Bronchial epithelial cell (primary cell): ENCODE measurements at regions not wholly inside any gene's neighbourhood (a gene's known extent, or its start where the extent isn't known, plus 50 kb on each side); places are given as distances from the start of the nearest gene placed in this dataset.

Experiments used
- DNase-seq: peaks from one replicate; pipeline ENCODE4 v3.0.0-alpha.2; 2010; ENCODE audit warnings: low read depth
- FAIRE-seq: peaks from 2 replicates; lab custom pipeline; 2011; peaks lifted over from hg19 to GRCh38; lab: Jason Lieb, UNC
- H3K27me3 ChIP-seq: 2 replicates; pipeline ENCODE4 v1.5.1; 2011; ENCODE audit warnings: low read length; ENCODE audit not compliant: control insufficient read depth, insufficient read depth
- H3K36me3 ChIP-seq: 2 replicates; pipeline ENCODE4 v1.5.1; 2011; ENCODE audit warnings: low read length; ENCODE audit not compliant: control insufficient read depth, insufficient read depth
- H3K4me3 ChIP-seq: 2 replicates; pipeline ENCODE4 v1.5.1; 2011; ENCODE audit warnings: mild to moderate bottlenecking, low read depth, low read length, control low read depth
- CTCF ChIP-seq: IDR thresholded peaks from 2 replicates; pipeline ENCODE4 v1.5.1; 2011; ENCODE audit warnings: mild to moderate bottlenecking, moderate library complexity, low read length, control low read depth, inconsistent platforms; ENCODE audit not compliant: insufficient read depth, severe bottlenecking

GRCh38 chr2:13543550-13543949, 826.8 kb downstream of the TRIB2 start:
- FAIRE-seq (no peak), DNase-seq (no peak)
- Histone ChIP-seq H3K36me3 (no peaks in the 10 kb centered on the region), H3K4me3 (no peak overlapping the region), H3K27me3 (no peaks in the 10 kb centered on the region)
- no peak for TF ChIP-seq CTCF

GRCh38 chr2:13545320-13545719, 828.6 kb downstream of the TRIB2 start:
- DNase-seq (no peak), FAIRE-seq (no peak)
- Histone ChIP-seq H3K36me3 (no peaks in the 10 kb centered on the region), H3K27me3 (no peaks in the 10 kb centered on the region), H3K4me3 (no peak overlapping the region)
- no peak for TF ChIP-seq CTCF

- no peak for DNase-seq
- no peak for TF ChIP-seq CTCF
- H3K4me3 ChIP-seq: no peak overlapping the region
- H3K27me3 ChIP-seq: no peaks in the 10 kb centered on the region
- H3K36me3 ChIP-seq: no peaks in the 10 kb centered on the region
- FAIRE-seq: no peak
Measured at GRCh38 chr2:13546131-13546530, 829.4 kb downstream of the TRIB2 start.

GRCh38 chr2:13550285-13551231, 833.8 kb downstream of the TRIB2 start:
- no peak overlapping the region for H3K4me3 ChIP-seq
- H3K27me3 ChIP-seq: no peaks in the 10 kb centered on the region
- FAIRE-seq (no peak), DNase-seq (no peak)
- no peaks in the 10 kb centered on the region for H3K36me3 ChIP-seq
- TF ChIP-seq CTCF: no peak

- FAIRE-seq (no peak), DNase-seq (peak; percentile 95)
- no peak for TF ChIP-seq CTCF
- H3K4me3 ChIP-seq: no peak overlapping the region
- no peaks in the 10 kb centered on the region for H3K27me3 ChIP-seq
- no peaks in the 10 kb centered on the region for H3K36me3 ChIP-seq
Measured at GRCh38 chr2:13558368-13558767, 841.6 kb downstream of the TRIB2 start.

GRCh38 chr2:13560322-13560721, 843.6 kb downstream of the TRIB2 start:
- Histone ChIP-seq H3K36me3 (no peaks in the 10 kb centered on the region), H3K27me3 (no peaks in the 10 kb centered on the region), H3K4me3 (no peak overlapping the region)
- DNase-seq (no peak), FAIRE-seq (no peak)
- no peak for TF ChIP-seq CTCF
